ENCODE measurements at regions not wholly inside any gene's neighbourhood (a gene's known extent, or its start where the extent isn't known, plus 50 kb on each side); places are given as distances from the start of the nearest gene placed in this dataset.

DNA sequence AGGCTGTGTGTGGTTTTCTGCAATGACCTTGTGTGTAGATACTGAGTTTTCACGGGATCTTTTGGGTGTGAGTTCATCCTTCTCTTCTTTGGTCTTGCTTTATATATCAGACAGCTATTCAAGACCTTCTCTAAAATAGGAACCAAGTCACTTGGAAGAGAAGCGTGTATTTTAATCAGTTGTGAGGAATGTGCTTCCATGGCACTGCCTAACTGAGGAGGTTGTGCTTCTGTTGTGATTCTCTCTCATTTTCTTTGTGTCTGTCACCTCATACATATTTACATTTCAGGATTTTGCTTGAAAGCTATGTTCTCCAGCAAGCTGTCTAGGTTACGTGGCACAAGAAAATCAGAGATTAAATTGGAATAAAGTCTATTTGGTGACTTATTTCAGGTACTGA, 428.7 kb downstream of the QKI start:
- Histone ChIP-seq H3K27ac (ENCODE audit: low read length) (no peak overlapping the region), H3K79me2 (ENCODE audit: low read length) (no peaks in the 10 kb centered on the region), H2AFZ (ENCODE audit: low read depth, low read length) (no peak overlapping the region), H3K36me3 (replicated peaks; ENCODE audit: low read depth, low read length) (no peaks in the 10 kb centered on the region), H3K9me3 (ENCODE audit: insufficient read depth, low read length) (no peaks in the 10 kb centered on the region), H3K9ac (ENCODE audit: low read length) (no peak overlapping the region), H3K27me3 (ENCODE audit: low read depth, low read length) (no peaks in the 10 kb centered on the region), H3K4me3 (ENCODE audit: low read length) (no peak overlapping the region), H3K4me2 (ENCODE audit: low read length) (no peak overlapping the region), H3K4me1 (ENCODE audit: low read length) (peaks cover 6% of the 10 kb centered on the region), H4K20me1 (ENCODE audit: insufficient read depth, low read length) (no peaks in the 10 kb centered on the region)
- TF ChIP-seq EZH2phosphoT487 (IDR thresholded peaks at IDR 0.05; ENCODE audit: low read depth), result no peak
- TF ChIP-seq, protein P1, sequence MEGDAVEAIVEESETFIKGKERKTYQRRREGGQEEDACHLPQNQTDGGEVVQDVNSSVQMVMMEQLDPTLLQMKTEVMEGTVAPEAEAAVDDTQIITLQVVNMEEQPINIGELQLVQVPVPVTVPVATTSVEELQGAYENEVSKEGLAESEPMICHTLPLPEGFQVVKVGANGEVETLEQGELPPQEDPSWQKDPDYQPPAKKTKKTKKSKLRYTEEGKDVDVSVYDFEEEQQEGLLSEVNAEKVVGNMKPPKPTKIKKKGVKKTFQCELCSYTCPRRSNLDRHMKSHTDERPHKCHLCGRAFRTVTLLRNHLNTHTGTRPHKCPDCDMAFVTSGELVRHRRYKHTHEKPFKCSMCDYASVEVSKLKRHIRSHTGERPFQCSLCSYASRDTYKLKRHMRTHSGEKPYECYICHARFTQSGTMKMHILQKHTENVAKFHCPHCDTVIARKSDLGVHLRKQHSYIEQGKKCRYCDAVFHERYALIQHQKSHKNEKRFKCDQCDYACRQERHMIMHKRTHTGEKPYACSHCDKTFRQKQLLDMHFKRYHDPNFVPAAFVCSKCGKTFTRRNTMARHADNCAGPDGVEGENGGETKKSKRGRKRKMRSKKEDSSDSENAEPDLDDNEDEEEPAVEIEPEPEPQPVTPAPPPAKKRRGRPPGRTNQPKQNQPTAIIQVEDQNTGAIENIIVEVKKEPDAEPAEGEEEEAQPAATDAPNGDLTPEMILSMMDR (IDR thresholded peaks at IDR 0.05; ENCODE audit: low read depth, low read length), result no peak

DNA sequence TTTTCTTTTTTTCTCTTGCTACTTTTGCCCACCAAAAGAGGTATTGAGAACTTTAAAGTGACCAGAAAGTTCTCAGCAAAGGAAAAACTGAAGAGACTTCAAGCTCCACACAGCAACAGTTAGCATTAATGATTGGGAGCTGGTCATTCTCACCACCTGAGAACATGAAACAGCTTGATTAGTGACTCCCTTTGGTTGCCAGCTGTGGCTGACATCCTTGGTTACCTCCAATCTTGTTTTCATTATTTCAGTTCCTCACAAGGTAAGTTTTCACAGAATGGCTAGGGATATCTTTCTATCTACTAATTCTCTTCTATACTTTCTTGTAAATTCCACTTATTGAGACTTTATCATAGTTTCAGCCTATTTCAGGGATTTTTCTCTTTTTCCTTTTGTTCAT, 427.9 kb downstream of the QKI start:
- Histone ChIP-seq H3K27ac (ENCODE audit: low read length) (no peak overlapping the region), H3K4me2 (ENCODE audit: low read length) (no peak overlapping the region), H3K4me1 (ENCODE audit: low read length) (peaks cover 6% of the 10 kb centered on the region), H2AFZ (ENCODE audit: low read depth, low read length) (no peak overlapping the region), H3K27me3 (ENCODE audit: low read depth, low read length) (no peaks in the 10 kb centered on the region), H3K4me3 (ENCODE audit: low read length) (no peak overlapping the region), H3K9me3 (ENCODE audit: insufficient read depth, low read length) (no peaks in the 10 kb centered on the region), H3K9ac (ENCODE audit: low read length) (no peak overlapping the region), H3K79me2 (ENCODE audit: low read length) (no peaks in the 10 kb centered on the region), H3K36me3 (replicated peaks; ENCODE audit: low read depth, low read length) (no peaks in the 10 kb centered on the region), H4K20me1 (ENCODE audit: insufficient read depth, low read length) (no peaks in the 10 kb centered on the region)
- TF ChIP-seq EZH2phosphoT487 (IDR thresholded peaks at IDR 0.05; ENCODE audit: low read depth), result no peak
- TF ChIP-seq, protein P1 (IDR thresholded peaks at IDR 0.05; ENCODE audit: low read depth, low read length), result no peak

DNA sequence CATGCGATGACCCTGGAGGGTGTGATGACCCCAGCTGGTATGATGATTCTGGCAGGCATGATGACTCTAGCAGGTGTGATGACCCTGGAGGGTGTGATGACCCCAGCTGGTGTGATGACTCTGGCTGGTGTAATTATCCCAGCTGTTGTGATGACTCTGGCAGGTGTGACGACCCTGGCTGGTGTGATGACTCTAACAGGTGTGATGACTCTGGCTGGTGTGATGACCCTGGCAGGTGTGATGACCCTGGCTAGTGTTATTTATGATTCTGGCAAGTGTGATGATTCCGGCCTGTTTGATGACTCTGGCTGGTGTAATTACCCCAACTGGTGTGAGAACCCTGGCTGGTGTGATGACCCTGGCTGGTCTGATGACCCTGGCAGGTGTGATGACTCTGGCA, 427.2 kb downstream of the QKI start:
- Histone ChIP-seq H3K27ac (ENCODE audit: low read length) (no peak overlapping the region), H2AFZ (ENCODE audit: low read depth, low read length) (no peak overlapping the region), H3K27me3 (ENCODE audit: low read depth, low read length) (no peaks in the 10 kb centered on the region), H4K20me1 (ENCODE audit: insufficient read depth, low read length) (no peaks in the 10 kb centered on the region), H3K9me3 (ENCODE audit: insufficient read depth, low read length) (no peaks in the 10 kb centered on the region), H3K4me3 (ENCODE audit: low read length) (no peak overlapping the region), H3K4me1 (ENCODE audit: low read length) (peaks cover 6% of the 10 kb centered on the region), H3K9ac (ENCODE audit: low read length) (no peak overlapping the region), H3K79me2 (ENCODE audit: low read length) (no peaks in the 10 kb centered on the region), H3K36me3 (replicated peaks; ENCODE audit: low read depth, low read length) (no peaks in the 10 kb centered on the region), H3K4me2 (ENCODE audit: low read length) (no peak overlapping the region)
- no peak for TF ChIP-seq EZH2phosphoT487 (IDR thresholded peaks at IDR 0.05; ENCODE audit: low read depth)
- TF ChIP-seq, protein P1 (IDR thresholded peaks at IDR 0.05; ENCODE audit: low read depth, low read length), result no peak

DNA sequence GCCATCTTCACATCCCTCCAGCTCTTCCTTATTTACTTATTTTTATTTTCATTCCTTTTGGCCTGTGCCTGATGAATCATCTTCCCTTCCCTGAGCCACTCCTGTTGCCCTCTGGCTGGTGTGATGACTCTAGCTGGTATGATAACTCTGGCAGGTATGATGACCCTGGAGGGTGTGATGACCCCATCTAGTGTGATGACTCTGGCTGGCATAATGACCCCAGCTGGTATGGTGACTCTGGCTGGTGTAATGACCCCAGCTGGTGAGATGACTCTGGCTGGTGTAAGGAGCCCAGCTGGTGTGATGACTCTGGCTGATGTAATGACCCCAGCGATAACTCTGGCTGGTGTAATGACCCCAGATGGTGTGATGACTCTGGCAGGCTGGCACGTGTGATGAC, 426.8 kb downstream of the QKI start:
- no peak overlapping the region for H3K4me3 ChIP-seq (ENCODE audit: low read length)
- TF ChIP-seq EZH2phosphoT487 (IDR thresholded peaks at IDR 0.05; ENCODE audit: low read depth), result no peak
- TF ChIP-seq, protein P1 (IDR thresholded peaks at IDR 0.05; ENCODE audit: low read depth, low read length), result no peak
- H2AFZ ChIP-seq (ENCODE audit: low read depth, low read length), result no peak overlapping the region
- no peaks in the 10 kb centered on the region for H3K36me3 ChIP-seq (replicated peaks; ENCODE audit: low read depth, low read length)
- no peak overlapping the region for H3K9ac ChIP-seq (ENCODE audit: low read length)
- no peaks in the 10 kb centered on the region for H3K27me3 ChIP-seq (ENCODE audit: low read depth, low read length)
- H3K4me2 ChIP-seq (ENCODE audit: low read length), result no peak overlapping the region
- no peak overlapping the region for H3K27ac ChIP-seq (ENCODE audit: low read length)
- H3K9me3 ChIP-seq (ENCODE audit: insufficient read depth, low read length), result no peaks in the 10 kb centered on the region
- peaks cover 6% of the 10 kb centered on the region for H3K4me1 ChIP-seq (ENCODE audit: low read length)
- H4K20me1 ChIP-seq (ENCODE audit: insufficient read depth, low read length), result no peaks in the 10 kb centered on the region
- H3K79me2 ChIP-seq (ENCODE audit: low read length), result no peaks in the 10 kb centered on the region
